ENCODE measurements at regions not wholly inside any gene's neighbourhood (a gene's known extent, or its start where the extent isn't known, plus 50 kb on each side); places are given as distances from the start of the nearest gene placed in this dataset.

- DNase-seq, result no peak
Measured at GRCh38 chr1:58367217-58367616, 179.3 kb downstream of the OMA1 start.

GRCh38 chr1:58365328-58365727, 181.2 kb downstream of the OMA1 start:
- DNase-seq, result no peak

DNA sequence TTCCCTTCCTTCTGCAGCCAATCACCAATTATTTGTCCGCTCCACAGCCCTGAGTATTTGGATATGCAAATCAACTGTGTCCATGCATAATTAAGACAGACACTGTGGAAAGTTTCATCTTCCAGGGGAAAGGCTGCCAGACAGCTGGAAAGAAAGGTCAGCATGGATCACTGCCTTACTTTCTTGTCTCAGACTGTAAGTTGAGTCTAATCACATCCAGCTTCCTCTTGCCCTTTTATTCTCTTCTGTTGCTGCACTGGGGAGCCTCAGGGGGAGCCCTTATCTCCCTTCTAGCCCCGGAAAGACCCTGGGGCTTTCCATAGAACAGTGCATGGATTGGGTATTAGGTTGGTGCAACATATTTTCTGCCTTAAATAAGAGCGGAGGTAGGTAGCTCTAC, 182.9 kb downstream of the OMA1 start:
- no peak for DNase-seq

GRCh38 chr1:58361134-58361533, 185.4 kb downstream of the OMA1 start:
- DNase-seq, result no peak

GRCh38 chr1:58358346-58358745, 188.2 kb downstream of the OMA1 start:
- no peak for DNase-seq

DNA sequence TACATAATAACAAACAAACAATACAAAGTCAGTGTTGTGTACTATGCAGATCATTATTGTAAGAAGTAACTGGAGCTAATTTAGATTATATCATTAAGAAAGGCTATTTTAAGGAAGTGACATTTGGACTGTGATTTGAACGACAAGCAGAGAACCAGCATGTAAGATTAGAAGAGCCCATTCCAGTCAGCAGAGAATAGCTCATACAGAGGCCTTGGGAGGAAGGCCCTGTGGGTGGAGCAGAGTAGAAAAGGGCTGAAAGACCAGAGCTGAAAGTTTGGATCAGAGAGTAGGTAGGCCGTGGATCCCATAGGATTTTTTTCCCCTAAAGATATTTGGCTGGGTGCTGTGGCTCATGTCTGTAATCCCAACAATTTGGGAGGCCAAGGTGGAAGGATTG, 190.1 kb downstream of the OMA1 start:
- no peak for DNase-seq

- DNase-seq, result no peak
Measured at GRCh38 chr1:58353168-58353567, 193.4 kb downstream of the OMA1 start.

DNA sequence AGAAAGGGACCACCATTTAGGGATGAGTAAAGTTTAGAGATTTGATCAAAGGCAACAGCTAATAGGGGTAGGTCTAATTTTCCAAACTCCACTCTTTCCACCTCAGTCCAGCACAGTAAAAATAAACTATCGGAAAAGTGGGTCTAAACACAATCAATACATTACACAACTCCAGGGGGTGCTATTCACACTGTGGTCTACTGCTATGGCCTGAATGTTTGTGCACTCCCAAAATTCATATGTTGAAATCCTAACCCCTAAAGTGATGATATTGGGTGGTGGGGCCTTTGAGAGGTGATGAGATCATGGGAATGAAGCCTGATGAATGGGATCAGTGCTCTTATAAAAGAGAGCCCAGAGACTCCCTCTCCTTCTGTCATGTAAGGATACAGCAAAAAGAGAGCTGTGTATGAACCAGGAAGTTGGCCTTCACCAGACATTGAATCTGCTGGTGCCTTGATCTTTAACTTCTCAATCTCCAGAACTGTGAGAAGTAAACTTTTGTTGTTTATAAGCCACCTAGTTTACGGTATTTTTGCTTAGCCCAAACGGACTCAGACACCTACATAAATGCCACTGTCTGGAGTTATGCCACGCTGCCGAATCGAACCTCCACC, 193.9 kb downstream of the OMA1 start:
- no peak for DNase-seq

- DNase-seq, result no peak
Measured at GRCh38 chr1:58346036-58346355, 200.5 kb downstream of the OMA1 start.

- DNase-seq, result no peak
Measured at GRCh38 chr1:58345215-58346035, 201.1 kb downstream of the OMA1 start.

GRCh38 chr1:58340185-58340584, 206.3 kb downstream of the OMA1 start:
- DNase-seq, result no peak

GRCh38 chr1:58338081-58338480, 208.4 kb downstream of the OMA1 start:
- DNase-seq, result no peak

DNA sequence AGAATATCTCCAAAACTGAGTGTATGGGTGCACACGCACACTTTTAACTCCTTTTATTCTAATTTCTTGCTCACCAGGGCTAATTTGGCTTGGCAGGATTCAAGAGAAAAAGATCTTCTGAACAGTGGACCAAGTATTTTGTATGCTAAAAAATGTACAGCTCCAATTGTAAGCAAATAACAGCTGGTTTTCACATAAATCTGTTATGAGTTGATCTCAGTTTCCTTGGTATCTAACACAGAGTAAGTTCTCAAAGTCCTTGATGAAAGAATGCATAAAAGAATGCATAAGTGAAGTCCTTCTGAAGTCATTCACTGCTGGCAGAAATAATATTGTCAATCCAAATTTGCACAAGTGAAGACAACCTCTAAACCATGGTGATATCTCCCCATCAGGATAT, 213.0 kb downstream of the OMA1 start:
- DNase-seq, result no peak

DNA sequence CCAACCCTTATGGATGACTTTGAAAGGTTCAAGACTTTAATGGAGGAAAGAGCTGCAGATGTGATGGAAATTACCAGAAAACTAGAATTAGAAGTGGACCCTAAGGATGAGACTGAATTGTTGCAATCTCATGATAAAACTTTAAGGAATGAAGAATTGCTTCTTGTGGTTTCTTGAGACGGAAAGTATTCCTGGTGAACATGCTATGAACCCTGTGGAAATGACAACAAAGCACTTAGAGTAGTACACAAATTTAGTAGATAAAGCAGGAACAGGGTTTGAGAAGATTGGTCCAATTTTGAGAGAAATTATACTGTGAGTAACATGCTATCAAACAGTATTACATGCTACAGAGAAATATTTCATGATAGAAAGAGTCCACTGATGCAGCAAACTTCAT, 215.4 kb downstream of the OMA1 start:
- no peak for DNase-seq

- DNase-seq, result no peak
Measured at GRCh38 chr1:58325866-58326265, 220.7 kb downstream of the OMA1 start.

- no peak for DNase-seq
Measured at GRCh38 chr1:58324558-58324957, 222.0 kb downstream of the OMA1 start.

DNA sequence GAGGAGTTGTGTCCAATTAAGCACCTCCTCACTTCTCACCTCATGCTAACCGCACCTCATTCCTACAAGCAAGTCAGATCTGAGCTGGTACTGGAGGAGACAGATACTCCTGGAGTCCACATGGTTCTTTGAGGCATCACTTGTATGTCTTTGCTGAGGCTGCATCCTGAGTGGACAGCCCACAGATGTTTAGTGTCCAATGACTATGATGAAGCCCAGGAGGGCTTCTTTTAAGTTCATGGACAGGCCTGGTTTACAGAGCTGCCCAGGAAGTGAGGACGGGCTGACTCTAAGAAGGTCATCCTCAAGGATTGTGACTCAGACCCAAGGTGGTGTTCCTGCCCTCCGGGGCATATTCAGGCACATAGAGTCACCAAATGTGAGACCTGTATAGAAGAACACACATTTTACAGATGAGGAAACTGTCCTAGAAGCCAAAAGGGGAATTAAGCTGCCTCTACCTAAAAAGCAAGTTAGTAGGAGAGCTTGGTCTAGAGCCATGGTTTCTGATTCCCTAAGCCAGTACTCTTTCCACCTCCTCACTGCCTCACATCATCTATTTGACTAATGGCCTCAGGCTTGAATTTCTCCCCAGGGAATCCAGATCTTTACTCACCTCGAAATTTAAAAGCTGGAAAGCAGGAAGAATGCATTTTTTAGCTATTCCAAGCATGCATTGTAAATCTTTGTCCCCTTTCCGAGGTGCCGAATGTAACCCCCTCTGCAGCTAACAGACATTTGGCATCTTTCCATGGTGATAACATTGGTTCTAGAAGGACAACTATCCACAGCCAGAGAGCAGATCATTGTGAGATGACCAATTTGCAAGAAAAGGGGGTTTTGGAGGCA, 228.1 kb downstream of the OMA1 start:
- DNase-seq, result no peak

GRCh38 chr1:58317694-58318093, 228.8 kb downstream of the OMA1 start:
- no peak for DNase-seq

DNA sequence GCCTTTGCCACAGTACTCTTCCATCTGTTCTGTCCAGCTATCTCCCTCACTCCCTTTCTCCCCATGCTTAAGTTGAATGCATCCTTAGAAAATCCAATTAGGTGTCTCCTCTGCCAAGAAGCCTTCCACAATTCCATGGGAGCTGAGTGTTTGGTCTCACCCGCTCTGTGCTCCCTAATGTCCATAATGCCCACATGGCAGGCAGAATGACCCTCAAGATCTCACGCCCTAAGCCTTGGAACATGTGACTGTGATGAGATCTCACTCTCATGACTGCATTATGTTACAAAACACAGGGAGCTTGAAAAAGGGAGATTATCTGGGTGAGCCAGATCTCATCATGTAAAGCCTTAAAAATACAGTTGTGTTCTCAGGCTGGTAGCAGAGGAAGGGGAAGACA, 229.4 kb downstream of the OMA1 start:
- DNase-seq, result no peak

GRCh38 chr1:58316141-58316540, 230.4 kb downstream of the OMA1 start:
- DNase-seq, result no peak

- DNase-seq, result no peak
Measured at GRCh38 chr1:58312971-58313563, 233.5 kb downstream of the OMA1 start.

DNA sequence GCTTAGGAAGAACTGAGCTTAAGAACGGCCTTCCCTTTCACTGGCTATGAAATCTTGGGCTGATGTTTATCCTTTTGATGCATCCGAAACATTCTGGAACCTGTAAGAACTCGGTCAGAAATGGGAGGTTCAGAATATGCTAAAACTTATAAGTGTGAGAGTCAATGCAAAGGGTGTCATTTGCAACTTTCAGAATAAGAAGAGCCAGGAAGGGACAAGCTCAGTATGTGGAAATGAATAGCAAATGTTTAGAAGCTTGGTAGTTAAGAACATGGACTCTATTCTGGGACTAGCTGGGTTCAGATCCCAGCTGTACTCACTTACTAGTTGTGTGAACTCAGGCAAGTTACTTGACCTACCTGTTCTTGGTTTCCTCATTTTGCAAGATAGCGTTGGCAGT, 234.1 kb downstream of the OMA1 start:
- DNase-seq, result no peak

DNA sequence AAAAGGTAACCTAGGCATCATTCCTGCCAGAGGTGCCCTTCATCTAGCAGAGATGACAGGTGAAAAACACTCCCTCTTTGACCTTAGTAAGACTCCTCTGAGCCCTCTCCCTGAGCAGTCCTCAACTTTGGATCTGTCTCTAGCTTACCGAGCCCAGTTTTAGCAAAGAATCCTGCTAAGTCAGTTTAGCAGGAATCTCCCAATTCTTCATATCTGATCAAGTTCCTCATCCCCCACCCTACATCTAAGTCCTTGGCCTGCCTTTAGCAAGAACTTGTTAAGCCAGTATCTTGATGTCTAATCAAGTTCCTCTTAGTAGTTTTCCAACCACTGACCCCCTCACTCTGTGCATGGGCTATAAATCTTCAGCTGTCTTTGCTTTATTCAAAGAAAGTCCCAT, 235.6 kb downstream of the OMA1 start:
- no peak for DNase-seq

- no peak for DNase-seq
Measured at GRCh38 chr1:58310469-58310868, 236.1 kb downstream of the OMA1 start.

All from NCI-H1105 (cell line).